ENCODE measurements at regions not wholly inside any gene's neighbourhood (a gene's known extent, or its start where the extent isn't known, plus 50 kb on each side); places are given as distances from the start of the nearest gene placed in this dataset.

DNA sequence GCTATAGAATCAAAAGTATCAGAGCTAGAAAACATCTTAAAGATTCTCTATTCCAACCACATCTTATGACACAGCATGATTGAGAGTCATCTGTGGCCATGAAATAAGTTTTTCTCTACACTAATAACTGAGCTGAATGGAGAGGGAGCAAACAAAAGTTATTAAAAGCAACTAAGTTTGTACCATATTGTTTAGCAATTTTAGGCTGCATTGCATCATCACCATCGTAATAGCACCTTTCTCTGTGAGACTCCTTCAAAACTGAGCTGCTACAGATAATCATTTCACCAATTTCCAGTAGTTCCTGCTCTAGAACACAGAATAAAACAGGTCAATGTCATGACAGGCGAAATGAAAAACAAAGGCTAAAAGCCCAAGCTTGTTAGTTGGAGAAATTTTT is 1183.9 kb downstream of the DIAPH3 start:
- ATAC-seq (no peak), DNase-seq (no peak)
- H3K4me3 ChIP-seq: no peak overlapping the region
- WGBS, 3 donors: 79 to 83% (median 79%) methylated on average over 2 of the region's 2 CpGs
- intact Hi-C loops (cut with DNase I): no loop called here
- TF ChIP-seq, protein P1, sequence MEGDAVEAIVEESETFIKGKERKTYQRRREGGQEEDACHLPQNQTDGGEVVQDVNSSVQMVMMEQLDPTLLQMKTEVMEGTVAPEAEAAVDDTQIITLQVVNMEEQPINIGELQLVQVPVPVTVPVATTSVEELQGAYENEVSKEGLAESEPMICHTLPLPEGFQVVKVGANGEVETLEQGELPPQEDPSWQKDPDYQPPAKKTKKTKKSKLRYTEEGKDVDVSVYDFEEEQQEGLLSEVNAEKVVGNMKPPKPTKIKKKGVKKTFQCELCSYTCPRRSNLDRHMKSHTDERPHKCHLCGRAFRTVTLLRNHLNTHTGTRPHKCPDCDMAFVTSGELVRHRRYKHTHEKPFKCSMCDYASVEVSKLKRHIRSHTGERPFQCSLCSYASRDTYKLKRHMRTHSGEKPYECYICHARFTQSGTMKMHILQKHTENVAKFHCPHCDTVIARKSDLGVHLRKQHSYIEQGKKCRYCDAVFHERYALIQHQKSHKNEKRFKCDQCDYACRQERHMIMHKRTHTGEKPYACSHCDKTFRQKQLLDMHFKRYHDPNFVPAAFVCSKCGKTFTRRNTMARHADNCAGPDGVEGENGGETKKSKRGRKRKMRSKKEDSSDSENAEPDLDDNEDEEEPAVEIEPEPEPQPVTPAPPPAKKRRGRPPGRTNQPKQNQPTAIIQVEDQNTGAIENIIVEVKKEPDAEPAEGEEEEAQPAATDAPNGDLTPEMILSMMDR (IDR thresholded peaks at IDR 0.05): no peak
- no peaks in the 10 kb centered on the region for H3K36me3 ChIP-seq (ENCODE audit: insufficient read depth in 1 of 2, low read depth in 1 of 2)
- H3K4me1 ChIP-seq: no peaks in the 10 kb centered on the region
- H3K9me3 ChIP-seq: peaks cover 3% of the 10 kb centered on the region
- no peaks in the 10 kb centered on the region for H3K27me3 ChIP-seq (ENCODE audit: insufficient read depth in 3 of 3, low read length in 2 of 3)
- H3K27ac ChIP-seq: no peak overlapping the region

DNA sequence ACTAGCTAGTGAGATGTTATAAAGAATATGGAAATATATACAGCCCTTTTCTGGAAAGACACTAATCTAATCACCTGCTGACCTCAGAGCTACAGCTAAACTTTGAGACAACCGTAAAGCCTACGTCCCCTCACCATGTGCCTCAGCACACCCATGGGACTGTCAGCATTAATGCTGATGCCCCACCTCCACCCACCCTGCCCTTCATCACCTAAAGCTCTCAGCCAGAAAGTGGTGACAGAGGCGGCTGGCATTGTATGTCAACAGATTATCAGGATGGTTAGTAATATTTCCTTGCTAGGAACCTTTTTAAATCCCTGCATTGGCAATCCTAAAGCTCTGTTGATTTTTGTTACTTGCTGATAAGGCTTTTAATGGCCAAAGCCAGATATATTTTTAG is 1177.9 kb downstream of the DIAPH3 start:
- ATAC-seq (no peak), DNase-seq (no peak)
- Histone ChIP-seq H3K27ac (no peak overlapping the region), H3K4me1 (no peaks in the 10 kb centered on the region), H3K36me3 (ENCODE audit: insufficient read depth in 1 of 2, low read depth in 1 of 2) (no peaks in the 10 kb centered on the region), H3K4me3 (no peak overlapping the region), H3K27me3 (ENCODE audit: insufficient read depth in 3 of 3, low read length in 2 of 3) (no peaks in the 10 kb centered on the region), H3K9me3 (peaks cover 3% of the 10 kb centered on the region)
- 52 to 55% (median 53%) methylated on average over 3 of the region's 3 CpGs for WGBS, 3 donors
- TF ChIP-seq, protein P1 (IDR thresholded peaks at IDR 0.05): no peak
- intact Hi-C loops (cut with DNase I): no loop called here

DNA sequence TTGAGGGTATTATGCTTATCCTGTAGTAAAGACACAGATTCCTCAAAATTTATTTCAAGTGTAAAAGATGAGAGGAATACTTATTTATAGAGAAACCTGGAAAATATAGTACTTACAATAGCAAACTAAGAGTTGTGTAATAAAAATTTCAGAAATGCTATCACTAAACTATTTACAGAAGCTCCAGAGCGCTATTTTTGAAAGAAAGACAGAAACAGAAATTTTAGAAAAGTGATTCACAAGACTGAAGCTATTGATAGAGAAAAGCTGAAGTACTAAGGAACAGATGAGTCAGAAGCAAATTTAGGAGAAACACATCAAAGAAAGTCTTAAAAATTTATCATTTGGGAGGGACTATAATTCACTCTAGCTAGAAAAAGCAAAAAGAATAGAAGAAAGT is 1174.2 kb downstream of the DIAPH3 start:
- DNase-seq (no peak), ATAC-seq (no peak)
- no peaks in the 10 kb centered on the region for H3K9me3 ChIP-seq
- H3K27me3 ChIP-seq (ENCODE audit: insufficient read depth in 3 of 3, low read length in 2 of 3): no peaks in the 10 kb centered on the region
- whole genome bisulfite sequencing, 3 donors: 86 to 92% (median 91%) methylated on average over 1 of the region's 1 CpG
- TF ChIP-seq, protein P1 (IDR thresholded peaks at IDR 0.05): no peak
- no peak overlapping the region for H3K27ac ChIP-seq
- intact Hi-C loops (cut with DNase I): no loop called here
- no peaks in the 10 kb centered on the region for H3K36me3 ChIP-seq (ENCODE audit: insufficient read depth in 1 of 2, low read depth in 1 of 2)
- no peak overlapping the region for H3K4me3 ChIP-seq
- H3K4me1 ChIP-seq: no peaks in the 10 kb centered on the region

DNA sequence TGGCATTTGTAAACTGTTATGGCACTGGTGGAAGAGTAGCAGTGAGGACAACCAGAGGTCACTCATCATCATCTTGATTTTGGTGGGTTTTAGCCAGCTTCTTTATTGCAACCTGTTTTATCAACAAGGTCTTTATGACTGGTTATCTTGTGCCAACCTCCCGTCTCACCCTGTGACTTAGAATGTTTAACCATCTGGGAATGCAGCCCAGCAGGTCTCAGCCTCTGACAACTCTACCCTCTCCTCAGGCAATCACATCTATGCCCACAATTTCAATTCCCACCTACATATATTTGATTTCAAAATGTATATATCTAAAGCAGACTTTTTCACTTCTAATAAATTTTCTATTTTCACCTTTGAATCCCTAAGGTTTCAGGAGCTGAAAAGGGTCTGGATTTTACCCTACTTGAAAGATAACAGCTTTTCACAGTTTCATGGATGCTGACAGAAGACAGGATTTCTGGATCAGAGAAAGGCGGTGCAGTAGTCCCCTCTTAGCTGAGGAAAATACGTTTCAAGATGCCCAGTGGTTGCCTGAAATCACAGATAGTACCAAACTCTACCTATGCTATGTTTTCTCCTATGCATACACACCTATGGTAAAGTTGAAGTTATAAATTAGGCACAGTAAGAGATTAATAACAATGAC is 1171.8 kb downstream of the DIAPH3 start:
- TF ChIP-seq, protein P1 (IDR thresholded peaks at IDR 0.05): no peak
- 66 to 71% (median 66%) methylated on average over 3 of the region's 3 CpGs for WGBS, 3 donors
- no peaks in the 10 kb centered on the region for H3K36me3 ChIP-seq (ENCODE audit: insufficient read depth in 1 of 2, low read depth in 1 of 2)
- H3K27ac ChIP-seq: no peak overlapping the region
- intact Hi-C loops (cut with DNase I): no loop called here
- H3K27me3 ChIP-seq (ENCODE audit: insufficient read depth in 3 of 3, low read length in 2 of 3): no peaks in the 10 kb centered on the region
- DNase-seq (no peak), ATAC-seq (no peak)
- H3K4me1 ChIP-seq: no peaks in the 10 kb centered on the region
- H3K9me3 ChIP-seq: no peaks in the 10 kb centered on the region
- no peak overlapping the region for H3K4me3 ChIP-seq

DNA sequence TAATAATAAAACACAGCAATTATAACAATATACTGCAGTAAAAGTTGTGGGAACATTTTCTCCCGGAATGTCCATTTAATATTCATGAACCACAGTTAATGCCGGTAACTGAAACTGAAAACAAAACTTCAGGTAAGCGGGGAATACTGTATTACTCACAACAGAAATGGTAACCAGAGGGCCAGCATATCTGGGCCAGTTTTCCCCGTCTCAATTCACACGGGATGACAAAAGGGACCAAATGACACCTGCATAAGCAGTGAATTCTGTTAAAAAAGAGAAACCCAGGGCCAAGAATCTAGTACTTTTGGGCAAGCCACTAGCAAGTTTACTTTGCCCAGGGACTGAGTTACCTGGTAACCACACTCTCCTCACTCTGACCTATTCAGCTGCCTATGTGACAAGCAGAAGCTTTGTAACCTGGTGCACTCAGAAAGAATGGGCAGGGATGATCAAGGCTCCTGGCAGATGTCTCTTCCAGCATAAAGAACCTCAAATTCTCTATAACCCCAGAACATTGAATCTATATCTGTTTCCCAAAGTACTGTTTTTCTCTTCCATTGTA is 1171.2 kb downstream of the DIAPH3 start:
- intact Hi-C loops (cut with DNase I): no loop called here
- ATAC-seq (no peak), DNase-seq (no peak)
- no peaks in the 10 kb centered on the region for H3K9me3 ChIP-seq
- TF ChIP-seq, protein P1 (IDR thresholded peaks at IDR 0.05): no peak
- H3K27ac ChIP-seq: no peak overlapping the region
- no peak overlapping the region for H3K4me3 ChIP-seq
- WGBS, 3 donors: 85 to 91% (median 90%) methylated on average over 5 of the region's 5 CpGs
- no peaks in the 10 kb centered on the region for H3K4me1 ChIP-seq
- no peaks in the 10 kb centered on the region for H3K36me3 ChIP-seq (ENCODE audit: insufficient read depth in 1 of 2, low read depth in 1 of 2)
- H3K27me3 ChIP-seq (ENCODE audit: insufficient read depth in 3 of 3, low read length in 2 of 3): no peaks in the 10 kb centered on the region

All from psoas muscle (tissue), 7 donors.